GM12878 (cell line): ENCODE measurements at regions not wholly inside any gene's neighbourhood (a gene's known extent, or its start where the extent isn't known, plus 50 kb on each side); places are given as distances from the start of the nearest gene placed in this dataset.

Experiments
- ATAC-seq: fragments of 200-7000 bp; cut with Tn5 transposase; 3 replicates; pipeline ENCODE4 v1.9.1; 2020; ENCODE audit warnings: mild to moderate bottlenecking, moderate library complexity
- BruUV-seq: library from RNA; stranded (reverse); fragments of 400-500 nt; replicated peaks from 2 replicates; lab custom pipeline; 2021; lab: Mats Ljungman, UMichigan
- CTCF ChIA-PET: fragments of 300-600 bp; sonication (Branson Sonifier 250); formaldehyde crosslinking; extraction: SDS; loops from one replicate; lab custom pipeline; 2021; ENCODE audit warnings: inconsistent platforms; lab: Yijun Ruan, JAX
- POLR2A ChIA-PET: fragments of 350-600 bp; formaldehyde crosslinking; extraction: SDS; loops from one replicate; lab custom pipeline; 2021; ENCODE audit warnings: inconsistent platforms; lab: Charles Lee
- RAD21 ChIA-PET: fragments of 300-600 bp; sonication (Branson Sonifier 250); formaldehyde crosslinking; loops from one replicate; lab custom pipeline; 2023; ENCODE audit warnings: antibody characterized with exemption; ENCODE audit not compliant: unreplicated experiment; lab: Charles Lee
- SMC1A ChIA-PET: fragments of 300-600 bp; sonication (Branson Sonifier 250); formaldehyde crosslinking; loops from one replicate; lab custom pipeline; 2023; ENCODE audit not compliant: unreplicated experiment, uncharacterized antibody; lab: Charles Lee
- DNase-seq: peaks from one replicate; pipeline ENCODE4 v3.0.0-alpha.2; 2011; ENCODE audit warnings: low read depth, low spot score
- FAIRE-seq: peaks from 3 replicates; lab custom pipeline; 2011; peaks lifted over from hg19 to GRCh38; lab: Jason Lieb, UNC
- H2AFZ ChIP-seq: 2 replicates; pipeline ENCODE4 v1.6.0; 2011; ENCODE audit warnings: low read depth, low read length, control low read depth; ENCODE audit not compliant: control insufficient read depth
- H3K27ac ChIP-seq: 2 replicates; pipeline ENCODE4 v1.5.1; 2011; ENCODE audit warnings: control low read depth; ENCODE audit not compliant: control insufficient read depth, insufficient read depth
- H3K27me3 ChIP-seq, 2 experiments: replicated peaks in 1 of 2; 2 replicates each; pipeline versions ENCODE4 v1.6.0 to v1.6.1; 2011; ENCODE audit warnings: low read length in 1 of 2; ENCODE audit not compliant: control insufficient read depth in 2 of 2, insufficient read depth in 2 of 2
- H3K36me3 ChIP-seq, 2 experiments: 2 replicates each; pipeline ENCODE4 v1.5.1; 2011; ENCODE audit warnings: low read length in 1 of 2; ENCODE audit not compliant: control insufficient read depth in 2 of 2, insufficient read depth in 2 of 2
- H3K4me1 ChIP-seq: 2 replicates; pipeline ENCODE4 v1.6.1; 2011; ENCODE audit warnings: mild to moderate bottlenecking, low read length, moderate library complexity, mixed read lengths; ENCODE audit not compliant: control insufficient read depth, insufficient read depth
- H3K4me2 ChIP-seq: 2 replicates; pipeline ENCODE4 v1.6.0; 2011; ENCODE audit warnings: control low read depth; ENCODE audit not compliant: control insufficient read depth, insufficient read depth
- H3K4me3 ChIP-seq: fragments of 200-600 bp; sonication (generic); 2 replicates; pipeline ENCODE4 v1.5.1; 2016
- H3K79me2 ChIP-seq: 2 replicates; pipeline ENCODE4 v1.6.0; 2011; ENCODE audit warnings: low read length; ENCODE audit not compliant: control insufficient read depth, insufficient read depth
- H3K9ac ChIP-seq: 2 replicates; pipeline ENCODE4 v1.8.0; 2011; ENCODE audit warnings: low read length, control low read depth, mixed read lengths; ENCODE audit not compliant: control insufficient read depth, insufficient read depth
- H3K9me3 ChIP-seq: replicated peaks from 3 replicates; pipeline ENCODE4 v1.5.1; 2011; ENCODE audit warnings: mild to moderate bottlenecking, low read length; ENCODE audit not compliant: control insufficient read depth, insufficient read depth
- H4K20me1 ChIP-seq: 2 replicates; pipeline ENCODE4 v1.6.0; 2011; ENCODE audit not compliant: control insufficient read depth, insufficient read depth
- CREB1 ChIP-seq: IDR thresholded peaks from 2 replicates; pipeline ENCODE4 v1.6.1; 2012; ENCODE audit warnings: low read depth, mild to moderate bottlenecking, inconsistent platforms
- DPF2 ChIP-seq: fragments of 450-650 bp; IDR thresholded peaks from 2 replicates; pipeline ENCODE4 v1.6.1; 2017; ENCODE audit warnings: mild to moderate bottlenecking
- HDAC2 ChIP-seq: fragments of 200-600 bp; sonication (generic); IDR thresholded peaks from 2 replicates; pipeline ENCODE4 v1.6.1; 2017
- JUND ChIP-seq: IDR thresholded peaks from 2 replicates; pipeline ENCODE4 v1.6.1; 2012; ENCODE audit warnings: low read depth, mild to moderate bottlenecking, low read length, improper control_type of control experiment, moderate library complexity
- MTA3 ChIP-seq: IDR thresholded peaks from 2 replicates; pipeline ENCODE4 v1.6.1; 2012; ENCODE audit warnings: low read length, inconsistent platforms, borderline replicate concordance
- MXI1 ChIP-seq: fragments of 150-350 bp; IDR thresholded peaks from 2 replicates; pipeline ENCODE4 v1.6.1; 2011; ENCODE audit warnings: low read depth, mild to moderate bottlenecking, inconsistent platforms, low read length, improper control_type of control experiment
- PAX5 ChIP-seq: IDR thresholded peaks from 2 replicates; pipeline ENCODE4 v1.6.1; 2011; ENCODE audit warnings: low read depth, low read length, borderline replicate concordance
- RCOR1 ChIP-seq: conservative IDR thresholded peaks from 2 replicates; pipeline ENCODE4 v1.6.1; 2012; ENCODE audit warnings: low read depth, low read length, improper control_type of control experiment
- SIN3A ChIP-seq: IDR thresholded peaks from 2 replicates; pipeline ENCODE4 v1.6.1; 2012; ENCODE audit warnings: low read depth, low read length, improper control_type of control experiment
- SMC3 ChIP-seq: IDR thresholded peaks from 2 replicates; pipeline ENCODE4 v1.6.1; 2011; ENCODE audit warnings: low read length, improper control_type of control experiment, borderline replicate concordance
- SREBF1 ChIP-seq: IDR thresholded peaks from 2 replicates; pipeline ENCODE4 v1.6.1; 2012; ENCODE audit warnings: mild to moderate bottlenecking, low read length
- SREBF2 ChIP-seq: IDR thresholded peaks from 2 replicates; pipeline ENCODE4 v1.6.1; 2012; ENCODE audit warnings: mild to moderate bottlenecking, low read length
- SUPT20H ChIP-seq: IDR thresholded peaks from 2 replicates; pipeline ENCODE4 v1.6.1; 2011; ENCODE audit warnings: low read depth, mild to moderate bottlenecking, low read length, moderate library complexity, borderline replicate concordance; ENCODE audit not compliant: control insufficient read depth
- ZSCAN29 ChIP-seq: fragments of 450-650 bp; IDR thresholded peaks from 2 replicates; pipeline ENCODE4 v1.6.1; 2017; ENCODE audit warnings: mild to moderate bottlenecking, moderate library complexity
- WGBS: methylation state at CpG from one replicate; pipeline ENCODE4 v1.1.6; 2016; ENCODE audit warnings: low lambda C conversion rate; ENCODE audit not compliant: insufficient replicate concordance, insufficient coverage; ENCODE audit errors: missing lambda C conversion rate; 5-methylcytosine and 5-hydroxymethylcytosine counted together
- in situ Hi-C: fragments of 300-500 bp; cut with MboI; formaldehyde crosslinking; loops from 9 replicates; pipeline ENCODE4 v1.14.3; 2018; ENCODE audit warnings: mixed read lengths
- intact Hi-C: fragments of 100-400 bp; cut with micrococcal nuclease; formaldehyde crosslinking; loops from one replicate; pipeline ENCODE4 v1.14.2; 2022; ENCODE audit not compliant: unreplicated experiment
- TF ChIP-seq, protein P1 (sequence below): fragments of 450-650 bp; IDR thresholded peaks from 2 replicates; pipeline ENCODE4 v1.6.1; 2017; ENCODE audit warnings: borderline replicate concordance
- TF ChIP-seq, protein P2 (sequence below): fragments of 450-650 bp; IDR thresholded peaks from 2 replicates; pipeline ENCODE4 v1.6.1; 2016; ENCODE audit warnings: mild to moderate bottlenecking
- TF ChIP-seq, protein P3 (sequence below): IDR thresholded peaks from 2 replicates; pipeline ENCODE4 v1.6.1; 2012; ENCODE audit warnings: low read length, inconsistent platforms
- TF ChIP-seq, protein P4 (sequence below): fragments of 450-650 bp; conservative IDR thresholded peaks from 2 replicates; pipeline ENCODE4 v1.6.1; 2017; ENCODE audit warnings: mild to moderate bottlenecking, moderate library complexity

DNA sequence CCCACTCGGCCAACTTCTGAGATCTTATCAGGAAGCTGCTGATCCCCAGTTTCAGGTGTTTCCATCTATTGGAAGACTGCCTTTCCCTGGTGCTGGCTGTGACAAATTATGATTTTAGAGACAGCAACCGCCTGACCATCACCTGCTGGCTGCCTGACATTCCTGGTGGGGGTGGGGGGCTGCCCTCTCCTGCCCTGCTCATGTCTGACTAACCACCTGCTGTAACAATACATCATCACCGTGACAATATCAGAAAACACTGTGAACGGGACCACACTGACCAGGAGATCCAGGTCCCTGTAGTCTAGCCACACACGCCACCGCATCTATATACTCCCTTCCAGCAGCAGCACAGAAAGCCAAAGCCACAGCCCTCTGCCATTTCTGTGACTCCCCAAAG is 537.5 kb downstream of the QKI start:
- no peak for DNase-seq
- no peaks in the 10 kb centered on the region for H3K79me2 ChIP-seq
- no peaks in the 10 kb centered on the region for H3K36me3 ChIP-seq
- TF ChIP-seq, protein P1, sequence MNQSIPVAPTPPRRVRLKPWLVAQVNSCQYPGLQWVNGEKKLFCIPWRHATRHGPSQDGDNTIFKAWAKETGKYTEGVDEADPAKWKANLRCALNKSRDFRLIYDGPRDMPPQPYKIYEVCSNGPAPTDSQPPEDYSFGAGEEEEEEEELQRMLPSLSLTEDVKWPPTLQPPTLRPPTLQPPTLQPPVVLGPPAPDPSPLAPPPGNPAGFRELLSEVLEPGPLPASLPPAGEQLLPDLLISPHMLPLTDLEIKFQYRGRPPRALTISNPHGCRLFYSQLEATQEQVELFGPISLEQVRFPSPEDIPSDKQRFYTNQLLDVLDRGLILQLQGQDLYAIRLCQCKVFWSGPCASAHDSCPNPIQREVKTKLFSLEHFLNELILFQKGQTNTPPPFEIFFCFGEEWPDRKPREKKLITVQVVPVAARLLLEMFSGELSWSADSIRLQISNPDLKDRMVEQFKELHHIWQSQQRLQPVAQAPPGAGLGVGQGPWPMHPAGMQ: no peak
- no peak for TF ChIP-seq RCOR1
- TF ChIP-seq PAX5: no peak
- no peak for TF ChIP-seq HDAC2
- TF ChIP-seq ZSCAN29: no peak
- TF ChIP-seq, protein P2, sequence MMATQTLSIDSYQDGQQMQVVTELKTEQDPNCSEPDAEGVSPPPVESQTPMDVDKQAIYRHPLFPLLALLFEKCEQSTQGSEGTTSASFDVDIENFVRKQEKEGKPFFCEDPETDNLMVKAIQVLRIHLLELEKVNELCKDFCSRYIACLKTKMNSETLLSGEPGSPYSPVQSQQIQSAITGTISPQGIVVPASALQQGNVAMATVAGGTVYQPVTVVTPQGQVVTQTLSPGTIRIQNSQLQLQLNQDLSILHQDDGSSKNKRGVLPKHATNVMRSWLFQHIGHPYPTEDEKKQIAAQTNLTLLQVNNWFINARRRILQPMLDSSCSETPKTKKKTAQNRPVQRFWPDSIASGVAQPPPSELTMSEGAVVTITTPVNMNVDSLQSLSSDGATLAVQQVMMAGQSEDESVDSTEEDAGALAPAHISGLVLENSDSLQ: no peak
- TF ChIP-seq, protein P3, sequence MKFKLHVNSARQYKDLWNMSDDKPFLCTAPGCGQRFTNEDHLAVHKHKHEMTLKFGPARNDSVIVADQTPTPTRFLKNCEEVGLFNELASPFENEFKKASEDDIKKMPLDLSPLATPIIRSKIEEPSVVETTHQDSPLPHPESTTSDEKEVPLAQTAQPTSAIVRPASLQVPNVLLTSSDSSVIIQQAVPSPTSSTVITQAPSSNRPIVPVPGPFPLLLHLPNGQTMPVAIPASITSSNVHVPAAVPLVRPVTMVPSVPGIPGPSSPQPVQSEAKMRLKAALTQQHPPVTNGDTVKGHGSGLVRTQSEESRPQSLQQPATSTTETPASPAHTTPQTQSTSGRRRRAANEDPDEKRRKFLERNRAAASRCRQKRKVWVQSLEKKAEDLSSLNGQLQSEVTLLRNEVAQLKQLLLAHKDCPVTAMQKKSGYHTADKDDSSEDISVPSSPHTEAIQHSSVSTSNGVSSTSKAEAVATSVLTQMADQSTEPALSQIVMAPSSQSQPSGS: no peak
- TF ChIP-seq DPF2: no peak
- no peak for TF ChIP-seq SUPT20H
- TF ChIP-seq CREB1: no peak
- TF ChIP-seq MTA3: no peak
- no peak for TF ChIP-seq SREBF2
- no peak for TF ChIP-seq SREBF1
- no peak for TF ChIP-seq SIN3A
- TF ChIP-seq JUND: no peak
- TF ChIP-seq MXI1: no peak
- TF ChIP-seq, protein P4, sequence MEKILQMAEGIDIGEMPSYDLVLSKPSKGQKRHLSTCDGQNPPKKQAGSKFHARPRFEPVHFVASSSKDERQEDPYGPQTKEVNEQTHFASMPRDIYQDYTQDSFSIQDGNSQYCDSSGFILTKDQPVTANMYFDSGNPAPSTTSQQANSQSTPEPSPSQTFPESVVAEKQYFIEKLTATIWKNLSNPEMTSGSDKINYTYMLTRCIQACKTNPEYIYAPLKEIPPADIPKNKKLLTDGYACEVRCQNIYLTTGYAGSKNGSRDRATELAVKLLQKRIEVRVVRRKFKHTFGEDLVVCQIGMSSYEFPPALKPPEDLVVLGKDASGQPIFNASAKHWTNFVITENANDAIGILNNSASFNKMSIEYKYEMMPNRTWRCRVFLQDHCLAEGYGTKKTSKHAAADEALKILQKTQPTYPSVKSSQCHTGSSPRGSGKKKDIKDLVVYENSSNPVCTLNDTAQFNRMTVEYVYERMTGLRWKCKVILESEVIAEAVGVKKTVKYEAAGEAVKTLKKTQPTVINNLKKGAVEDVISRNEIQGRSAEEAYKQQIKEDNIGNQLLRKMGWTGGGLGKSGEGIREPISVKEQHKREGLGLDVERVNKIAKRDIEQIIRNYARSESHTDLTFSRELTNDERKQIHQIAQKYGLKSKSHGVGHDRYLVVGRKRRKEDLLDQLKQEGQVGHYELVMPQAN: no peak
- no peak for TF ChIP-seq SMC3
- no peaks in the 10 kb centered on the region for H4K20me1 ChIP-seq
- no peak overlapping the region for H3K4me3 ChIP-seq
- 66% methylated on average over 6 of the region's 6 CpGs for WGBS
- no peak overlapping the region for H2AFZ ChIP-seq
- no TSS peak for BruUV-seq
- ChIA-PET RAD21 (no interaction called here), SMC1A (no interaction called here), CTCF (interaction anchor here (0.7 to 1.3 kb wide), 2 partner anchors 218 to 524 kb away, joined by 3 to 4 read pairs; no protein-coding TSS in a partner anchor), POLR2A (no interaction called here)
- no peaks in the 10 kb centered on the region for H3K4me1 ChIP-seq
- no peaks in the 10 kb centered on the region for H3K9me3 ChIP-seq
- no peak overlapping the region for H3K4me2 ChIP-seq
- H3K9ac ChIP-seq: no peak overlapping the region
- in situ Hi-C loops (loop anchor here (10.0 kb wide), 1 partner anchor 777 kb away; no protein-coding TSS in a partner anchor), intact Hi-C loops (no loop called here)
- FAIRE-seq: no peak
- H3K27me3 ChIP-seq: no peaks in the 10 kb centered on the region
- H3K27ac ChIP-seq: no peak overlapping the region
- ATAC-seq: no peak
